Astrocyte (in vitro differentiated cells and primary cell): ENCODE measurements at regions not wholly inside any gene's neighbourhood (a gene's known extent, or its start where the extent isn't known, plus 50 kb on each side); places are given as distances from the start of the nearest gene placed in this dataset.

Source experiments
- CTCF ChIP-seq: IDR thresholded peaks from 2 replicates; pipeline ENCODE4 v1.5.1; 2011; ENCODE audit warnings: low read depth, mild to moderate bottlenecking, inconsistent platforms, low read length, moderate library complexity; ENCODE audit not compliant: insufficient read depth
- EZH2 ChIP-seq: IDR thresholded peaks from 2 replicates; pipeline ENCODE4 v1.6.1; 2012; ENCODE audit warnings: mild to moderate bottlenecking, low read length, inconsistent platforms; ENCODE audit not compliant: insufficient read depth

DNA sequence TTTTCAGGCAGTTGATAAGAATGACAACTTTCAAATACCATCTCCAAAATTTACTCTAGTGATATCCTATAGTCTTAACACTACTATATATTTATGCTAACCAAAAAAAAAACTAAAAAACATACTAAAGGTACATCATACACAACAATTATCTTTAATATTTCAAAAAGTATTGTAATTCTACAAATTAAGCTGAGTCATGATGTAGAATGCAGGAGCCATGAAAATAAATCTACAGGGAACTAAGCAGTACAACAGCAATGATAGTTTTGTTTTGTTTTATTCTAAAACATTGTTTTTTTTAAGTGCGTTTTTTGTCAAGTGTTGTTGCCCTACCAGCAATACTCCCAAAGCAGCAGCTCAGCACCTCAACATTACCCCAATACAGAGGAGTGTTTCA lies 314.3 kb downstream of the FSIP2 start:
- TF ChIP-seq CTCF (no peak), EZH2 (no peak)
